Activated T-helper 2 cell treated with anti-CD3 and anti-CD28 coated beads, Interferon-gamma antibody, Interleukin-2, Interleukin-4, amounts not matched to agents 10 μg/mL and 5 μg/mL and 100 μg/mL, durations not matched to agents 14 hours and 24 hours and 36 hours (primary cell): ENCODE measurements at regions not wholly inside any gene's neighbourhood (a gene's known extent, or its start where the extent isn't known, plus 50 kb on each side); places are given as distances from the start of the nearest gene placed in this dataset.

Source experiments
- DNase-seq: peaks from one replicate; pipeline ENCODE4 v3.0.0; 2021; ENCODE audit warnings: low spot score
- H3K27ac Mint-ChIP-seq: one replicate; pipeline ENCODE4 v1.8.0; 2021; ENCODE audit warnings: mixed read lengths
- H3K27me3 Mint-ChIP-seq: one replicate; pipeline ENCODE4 v1.8.0; 2021; ENCODE audit warnings: low read depth, mixed read lengths
- H3K36me3 Mint-ChIP-seq: one replicate; pipeline ENCODE4 v1.8.0; 2021; ENCODE audit warnings: low read depth, mixed read lengths
- H3K4me1 Mint-ChIP-seq: one replicate; pipeline ENCODE4 v1.8.0; 2021; ENCODE audit warnings: low read depth, mixed read lengths
- H3K4me3 Mint-ChIP-seq: one replicate; pipeline ENCODE4 v1.8.0; 2021; ENCODE audit warnings: low read depth, mild to moderate bottlenecking, moderate library complexity, mixed read lengths
- H3K9me3 Mint-ChIP-seq: one replicate; pipeline ENCODE4 v1.8.0; 2021; ENCODE audit warnings: mixed read lengths
- intact Hi-C: fragments of 100-400 bp; cut with micrococcal nuclease; formaldehyde crosslinking; loops from one replicate; pipeline ENCODE4 v1.15.1; 2023

- Mint-ChIP-seq H3K4me1 (no peaks in the 10 kb centered on the region), H3K27ac (no peak overlapping the region), H3K27me3 (no peaks in the 10 kb centered on the region), H3K4me3 (no peak overlapping the region), H3K36me3 (no peaks in the 10 kb centered on the region), H3K9me3 (peaks cover 20% of the 10 kb centered on the region)
- intact Hi-C loops = no loop called here
- no peak for DNase-seq
These were observed 436.9 kb downstream of the HTR1B start for GRCh38 chr6:77026341-77026740.

- no peaks in the 10 kb centered on the region for H3K27me3 Mint-ChIP-seq
- no peaks in the 10 kb centered on the region for H3K36me3 Mint-ChIP-seq
- DNase-seq = no peak
These were observed 437.5 kb downstream of the HTR1B start for GRCh38 chr6:77025736-77026223.

GRCh38 chr6:77021778-77022177 is 441.5 kb downstream of the HTR1B start:
- H3K4me3 Mint-ChIP-seq = no peak overlapping the region
- no peak overlapping the region for H3K27ac Mint-ChIP-seq
- H3K4me1 Mint-ChIP-seq = no peaks in the 10 kb centered on the region
- no peak for DNase-seq
- no peaks in the 10 kb centered on the region for H3K36me3 Mint-ChIP-seq
- peaks cover 19% of the 10 kb centered on the region for H3K9me3 Mint-ChIP-seq
- no peaks in the 10 kb centered on the region for H3K27me3 Mint-ChIP-seq
- intact Hi-C loops = no loop called here

More at GRCh38 chr6:77025736-77026223, 437.5 kb downstream of the HTR1B start:
- H3K4me1 Mint-ChIP-seq = no peaks in the 10 kb centered on the region
- H3K27ac Mint-ChIP-seq = no peak overlapping the region
- H3K4me3 Mint-ChIP-seq = no peak overlapping the region
- peaks cover 15% of the 10 kb centered on the region for H3K9me3 Mint-ChIP-seq
- intact Hi-C loops = no loop called here

- Mint-ChIP-seq H3K27ac (no peak overlapping the region), H3K27me3 (no peaks in the 10 kb centered on the region), H3K9me3 (peaks cover 16% of the 10 kb centered on the region), H3K4me1 (no peaks in the 10 kb centered on the region), H3K36me3 (no peaks in the 10 kb centered on the region), H3K4me3 (no peak overlapping the region)
- DNase-seq = no peak
- intact Hi-C loops = no loop called here
These were observed 442.1 kb downstream of the HTR1B start for GRCh38 chr6:77021232-77021631.

- Mint-ChIP-seq H3K9me3 (peaks cover 21% of the 10 kb centered on the region), H3K4me1 (no peaks in the 10 kb centered on the region), H3K27me3 (no peaks in the 10 kb centered on the region), H3K27ac (no peak overlapping the region), H3K36me3 (no peaks in the 10 kb centered on the region), H3K4me3 (no peak overlapping the region)
- intact Hi-C loops = no loop called here
- DNase-seq = no peak
These were observed 444.2 kb downstream of the HTR1B start for GRCh38 chr6:77019081-77019480.

GRCh38 chr6:77017537-77017936 is 445.8 kb downstream of the HTR1B start:
- intact Hi-C loops = no loop called here
- no peak overlapping the region for H3K4me3 Mint-ChIP-seq
- H3K4me1 Mint-ChIP-seq = no peaks in the 10 kb centered on the region
- no peak overlapping the region for H3K27ac Mint-ChIP-seq
- peaks cover 28% of the 10 kb centered on the region for H3K9me3 Mint-ChIP-seq
- no peak for DNase-seq
- H3K27me3 Mint-ChIP-seq = no peaks in the 10 kb centered on the region
- no peaks in the 10 kb centered on the region for H3K36me3 Mint-ChIP-seq

GRCh38 chr6:77015350-77015749 is 447.9 kb downstream of the HTR1B start:
- Mint-ChIP-seq H3K9me3 (peaks cover 28% of the 10 kb centered on the region), H3K4me3 (no peak overlapping the region), H3K27ac (no peak overlapping the region), H3K4me1 (no peaks in the 10 kb centered on the region), H3K36me3 (no peaks in the 10 kb centered on the region), H3K27me3 (no peaks in the 10 kb centered on the region)
- intact Hi-C loops = no loop called here
- no peak for DNase-seq

GRCh38 chr6:77011929-77012545 is 451.3 kb downstream of the HTR1B start:
- Mint-ChIP-seq H3K9me3 (peaks cover 28% of the 10 kb centered on the region), H3K4me1 (no peaks in the 10 kb centered on the region), H3K4me3 (no peak overlapping the region), H3K27me3 (no peaks in the 10 kb centered on the region), H3K27ac (no peak overlapping the region), H3K36me3 (no peaks in the 10 kb centered on the region)
- intact Hi-C loops = no loop called here
- no peak for DNase-seq

GRCh38 chr6:77010931-77011542 is 452.3 kb downstream of the HTR1B start:
- intact Hi-C loops = no loop called here
- DNase-seq = no peak
- no peaks in the 10 kb centered on the region for H3K27me3 Mint-ChIP-seq

GRCh38 chr6:76992553-76992952 is 470.7 kb downstream of the HTR1B start:
- Mint-ChIP-seq H3K27ac (no peak overlapping the region), H3K4me3 (no peak overlapping the region)
- intact Hi-C loops = no loop called here

More at GRCh38 chr6:77010931-77011542, 452.3 kb downstream of the HTR1B start:
- Mint-ChIP-seq H3K9me3 (peaks cover 23% of the 10 kb centered on the region), H3K4me3 (no peak overlapping the region), H3K27ac (no peak overlapping the region), H3K36me3 (no peaks in the 10 kb centered on the region), H3K4me1 (no peaks in the 10 kb centered on the region)

GRCh38 chr6:76984572-76984971 is 478.7 kb downstream of the HTR1B start:
- intact Hi-C loops = no loop called here
- Mint-ChIP-seq H3K9me3 (peaks cover 23% of the 10 kb centered on the region), H3K27me3 (no peaks in the 10 kb centered on the region), H3K27ac (no peak overlapping the region), H3K36me3 (no peaks in the 10 kb centered on the region), H3K4me1 (no peaks in the 10 kb centered on the region), H3K4me3 (no peak overlapping the region)
- DNase-seq = no peak

More at GRCh38 chr6:76992553-76992952, 470.7 kb downstream of the HTR1B start:
- H3K9me3 Mint-ChIP-seq = peaks cover 37% of the 10 kb centered on the region
- H3K27me3 Mint-ChIP-seq = no peaks in the 10 kb centered on the region
- no peaks in the 10 kb centered on the region for H3K4me1 Mint-ChIP-seq
- DNase-seq = no peak
- H3K36me3 Mint-ChIP-seq = no peaks in the 10 kb centered on the region

GRCh38 chr6:76982476-76983199 is 480.7 kb downstream of the HTR1B start:
- intact Hi-C loops = no loop called here
- no peak overlapping the region for H3K4me3 Mint-ChIP-seq
- no peaks in the 10 kb centered on the region for H3K4me1 Mint-ChIP-seq
- no peaks in the 10 kb centered on the region for H3K36me3 Mint-ChIP-seq
- no peak for DNase-seq
- H3K9me3 Mint-ChIP-seq = peaks cover 29% of the 10 kb centered on the region
- no peaks in the 10 kb centered on the region for H3K27me3 Mint-ChIP-seq
- no peak overlapping the region for H3K27ac Mint-ChIP-seq

- H3K36me3 Mint-ChIP-seq = no peaks in the 10 kb centered on the region
- no peaks in the 10 kb centered on the region for H3K4me1 Mint-ChIP-seq
- H3K4me3 Mint-ChIP-seq = no peak overlapping the region
- peaks cover 35% of the 10 kb centered on the region for H3K9me3 Mint-ChIP-seq
- no peaks in the 10 kb centered on the region for H3K27me3 Mint-ChIP-seq
- DNase-seq = no peak
- H3K27ac Mint-ChIP-seq = no peak overlapping the region
- intact Hi-C loops = no loop called here
These were observed 490.8 kb downstream of the HTR1B start for GRCh38 chr6:76972474-76972873.
